ENCODE measurements at regions not wholly inside any gene's neighbourhood (a gene's known extent, or its start where the extent isn't known, plus 50 kb on each side); places are given as distances from the start of the nearest gene placed in this dataset.

DNA sequence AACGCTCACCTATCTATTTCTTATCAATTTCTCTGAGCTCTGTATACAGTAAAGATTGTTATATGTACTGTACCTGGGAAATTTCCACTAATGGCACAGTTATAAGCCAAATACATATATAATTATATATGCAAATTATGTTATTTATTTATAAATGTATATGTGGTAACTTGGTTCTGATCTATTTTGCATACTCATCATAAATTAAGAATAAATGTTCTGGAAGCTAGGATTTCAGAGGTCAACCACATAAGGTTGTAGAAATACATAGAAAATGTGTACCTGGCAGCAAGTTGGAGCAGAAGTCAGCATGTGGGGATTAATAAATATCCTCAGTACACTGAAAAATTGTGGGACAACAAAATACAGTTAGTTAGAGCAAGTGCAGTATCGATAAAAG is 353.7 kb upstream of the ZNF521 start:
- DNase-seq: no peak

DNA sequence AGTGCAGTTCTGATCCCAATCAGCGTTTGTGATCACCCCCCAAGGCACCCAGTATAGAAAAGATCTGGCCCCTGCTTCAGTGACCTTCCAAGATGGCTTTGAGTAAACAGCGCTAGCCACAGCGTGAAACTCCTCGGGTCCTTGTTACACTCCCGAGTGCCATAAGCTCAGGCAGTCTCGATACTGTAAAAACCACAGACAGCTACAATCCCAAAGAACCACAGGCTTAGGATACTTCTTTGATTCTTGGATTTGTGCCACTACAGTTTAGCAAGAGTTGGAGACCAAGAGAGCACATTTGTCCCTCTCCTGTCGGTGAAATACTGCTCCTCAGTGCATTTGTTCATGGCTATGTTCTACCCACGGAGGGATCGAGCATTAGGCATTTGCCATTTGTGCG is 352.5 kb upstream of the ZNF521 start:
- no peak for DNase-seq

DNA sequence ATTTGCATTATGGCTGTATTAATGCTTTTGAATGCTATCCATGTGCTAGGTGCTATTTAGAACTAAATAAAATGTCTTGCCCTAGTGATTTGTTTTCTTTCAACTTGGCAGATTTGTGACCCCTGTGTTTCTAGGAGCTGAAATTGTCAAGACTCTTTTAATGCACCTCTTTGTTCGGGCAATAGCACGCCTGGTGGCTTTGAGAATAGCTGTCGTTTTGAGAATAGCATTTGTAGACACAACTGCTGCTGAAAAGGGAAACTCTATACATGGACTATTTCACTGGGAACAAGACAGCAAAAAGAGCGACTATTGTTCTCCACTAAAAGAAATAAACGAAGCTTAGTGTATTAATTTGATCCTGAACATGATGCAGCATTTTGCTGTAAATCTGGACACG is 352.1 kb upstream of the ZNF521 start:
- DNase-seq: no peak

DNA sequence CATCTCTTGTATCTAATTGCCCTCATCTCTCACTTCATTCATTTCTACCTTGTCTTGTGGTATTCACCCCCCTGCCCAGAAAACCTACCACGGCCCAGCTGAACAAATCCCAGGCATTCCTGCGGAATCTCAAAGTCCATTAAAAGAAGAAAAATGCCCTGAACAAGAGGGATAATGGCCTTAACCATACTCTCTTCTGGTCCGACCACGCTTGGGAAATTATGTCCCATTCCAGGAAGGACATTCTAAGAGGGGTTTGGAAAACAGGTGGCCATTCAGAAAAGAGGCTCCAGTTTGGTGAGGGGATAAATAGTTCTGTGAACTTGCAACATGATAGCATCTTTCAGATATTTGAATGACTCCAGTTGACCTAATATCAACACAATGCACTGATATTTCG is 349.9 kb upstream of the ZNF521 start:
- no peak for DNase-seq

DNA sequence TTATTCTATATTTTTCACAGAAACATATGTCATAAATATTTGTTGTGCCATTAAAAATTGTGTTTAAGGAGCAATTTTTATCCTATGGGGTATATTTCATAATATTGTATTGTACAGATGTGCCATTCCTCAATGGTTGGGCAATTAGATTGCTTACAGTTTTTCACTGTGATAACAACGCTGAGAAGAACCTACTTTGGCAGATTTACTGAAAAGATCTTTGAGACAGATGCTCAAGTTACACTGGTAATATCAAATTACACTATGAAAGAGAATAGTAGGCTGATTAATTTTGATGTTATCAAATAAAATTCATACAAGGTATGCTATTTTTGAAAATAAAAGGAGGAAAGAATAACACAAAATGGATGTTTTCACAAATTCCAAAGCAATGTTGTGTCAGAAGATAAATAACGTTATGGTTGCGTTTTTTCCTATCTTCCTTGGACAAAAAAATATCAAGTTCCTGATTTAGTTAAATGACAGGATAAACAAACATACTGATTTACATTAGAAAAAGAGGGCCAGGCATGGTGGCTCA is 335.1 kb upstream of the ZNF521 start:
- no peak for DNase-seq

DNA sequence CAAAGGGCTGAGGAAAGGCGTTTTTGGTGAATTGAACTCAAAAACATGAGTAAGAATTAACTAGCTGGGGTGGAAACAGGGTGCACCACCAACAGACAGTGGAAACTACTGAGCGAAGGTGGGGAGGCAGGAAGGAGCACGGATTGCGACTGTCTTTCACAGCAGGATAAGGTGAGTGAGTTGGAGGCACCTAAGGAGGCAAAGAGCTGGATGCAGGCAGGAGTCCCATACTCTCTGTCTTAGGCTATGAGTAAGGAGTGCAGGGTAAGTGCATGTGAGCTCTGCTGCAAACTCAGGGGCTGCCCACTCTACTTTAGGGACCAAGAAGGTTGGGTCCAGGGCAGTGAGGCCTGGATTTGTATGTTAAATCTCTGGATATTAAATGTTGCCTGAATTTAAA is 333.1 kb upstream of the ZNF521 start:
- DNase-seq: no peak

DNA sequence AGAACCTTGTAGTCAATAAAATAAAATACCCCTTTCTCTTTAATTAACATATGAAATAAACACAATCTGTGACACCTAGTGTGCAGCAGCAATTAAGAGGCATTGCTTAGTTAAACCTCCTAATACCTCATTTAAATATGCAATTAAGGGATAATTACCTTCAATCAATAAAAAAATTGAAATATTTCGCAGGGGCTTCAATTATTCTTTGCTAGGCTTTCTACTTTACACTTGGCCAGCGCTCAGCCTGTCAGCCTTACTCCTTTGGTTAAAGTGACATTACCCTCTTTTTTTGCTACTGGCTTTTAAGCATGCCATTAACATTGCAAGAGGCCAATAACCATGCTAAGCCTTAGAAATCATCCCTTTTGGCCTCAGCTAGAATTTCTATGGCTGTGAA is 327.5 kb upstream of the ZNF521 start:
- DNase-seq: no peak

DNA sequence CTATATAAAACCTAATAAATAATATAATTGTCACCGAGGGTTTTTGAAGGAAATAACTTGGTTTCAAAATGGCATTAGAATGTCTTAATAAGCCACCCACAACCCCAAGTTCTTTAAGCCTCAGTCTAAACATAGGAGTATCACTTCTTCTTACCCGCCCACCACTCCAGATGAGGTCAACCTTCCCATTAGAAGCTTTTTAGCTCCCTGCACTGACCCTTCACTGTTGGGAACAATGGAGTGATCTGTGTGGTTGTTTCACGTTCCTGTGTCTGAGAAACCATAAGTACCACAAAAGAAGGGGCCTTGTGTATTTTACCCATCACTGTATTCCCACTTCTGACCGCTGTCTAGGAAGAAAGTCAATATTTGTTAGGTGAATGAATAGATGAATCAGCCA is 326.3 kb upstream of the ZNF521 start:
- DNase-seq: no peak

DNA sequence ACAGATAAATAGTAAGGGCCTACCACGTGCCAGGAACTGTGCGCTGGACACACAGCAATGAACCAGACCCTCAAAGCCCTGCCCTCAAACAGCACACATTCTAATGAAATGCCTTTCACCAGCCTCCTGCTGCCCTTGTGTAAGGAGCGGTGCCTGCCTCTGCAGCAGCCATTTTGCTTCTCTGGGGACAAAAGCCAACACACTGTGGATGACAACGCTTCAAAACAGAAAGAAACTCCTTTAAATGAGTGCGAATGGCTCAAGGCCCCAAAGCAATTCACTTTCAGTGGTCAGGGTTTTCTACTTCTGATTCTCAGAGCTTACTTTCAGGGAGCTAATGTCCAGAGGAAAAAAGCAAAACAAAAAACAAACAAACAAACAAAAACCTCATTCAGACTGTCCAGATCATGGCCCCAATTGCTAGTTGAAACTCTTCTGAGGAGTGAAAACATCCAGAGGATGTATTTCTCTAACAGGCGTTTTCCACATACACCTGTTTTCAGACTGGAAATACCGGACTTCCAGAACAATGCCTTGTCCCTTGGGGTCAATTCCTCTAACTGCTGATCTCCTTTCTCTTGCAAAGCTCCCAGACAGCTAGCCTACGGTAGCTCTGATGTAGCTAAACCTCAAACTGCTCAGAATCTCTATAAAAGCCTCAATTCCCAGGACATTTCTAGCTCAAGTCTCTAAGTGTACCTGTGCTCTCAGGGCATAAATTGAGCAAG is 323.3 kb upstream of the ZNF521 start:
- no peak for DNase-seq

DNA sequence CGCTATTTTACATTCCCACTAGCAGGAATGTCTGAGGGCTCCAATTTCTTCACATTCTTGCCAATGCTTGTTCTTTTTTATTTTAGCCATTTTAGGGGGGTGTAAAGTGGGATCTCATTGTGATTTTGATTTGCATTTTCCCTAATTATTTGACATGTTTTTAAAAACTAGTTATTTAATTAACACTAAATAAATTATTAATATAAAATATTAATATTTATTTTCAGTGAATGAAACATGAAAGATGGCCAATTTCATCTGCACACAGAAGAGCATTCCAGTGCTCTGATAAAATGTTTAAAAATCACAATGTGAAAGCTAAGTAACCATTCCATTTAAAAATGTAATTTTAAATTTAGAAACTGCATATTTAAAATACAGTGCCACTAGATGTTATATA is 322.2 kb upstream of the ZNF521 start:
- DNase-seq: no peak

DNA sequence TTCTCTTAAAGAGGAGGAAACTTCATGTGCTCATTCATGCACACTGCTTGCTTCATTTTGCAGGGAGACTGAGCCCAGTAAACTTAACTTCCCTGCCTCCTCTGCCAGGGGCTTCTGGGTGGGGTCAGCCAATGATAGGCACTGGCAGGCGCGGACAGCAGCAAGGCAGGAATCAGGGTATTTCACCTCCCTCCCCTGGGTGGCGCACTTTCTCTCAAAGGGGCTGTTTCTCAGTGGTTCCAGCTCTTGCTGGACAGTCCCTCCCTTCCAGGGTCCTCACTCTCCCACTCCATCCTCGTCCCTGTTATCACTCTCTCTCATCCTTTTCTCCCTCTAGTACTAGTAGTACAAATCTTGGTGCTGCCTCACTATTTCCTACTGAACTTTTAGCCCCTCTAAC is 320.5 kb upstream of the ZNF521 start:
- no peak for DNase-seq

DNA sequence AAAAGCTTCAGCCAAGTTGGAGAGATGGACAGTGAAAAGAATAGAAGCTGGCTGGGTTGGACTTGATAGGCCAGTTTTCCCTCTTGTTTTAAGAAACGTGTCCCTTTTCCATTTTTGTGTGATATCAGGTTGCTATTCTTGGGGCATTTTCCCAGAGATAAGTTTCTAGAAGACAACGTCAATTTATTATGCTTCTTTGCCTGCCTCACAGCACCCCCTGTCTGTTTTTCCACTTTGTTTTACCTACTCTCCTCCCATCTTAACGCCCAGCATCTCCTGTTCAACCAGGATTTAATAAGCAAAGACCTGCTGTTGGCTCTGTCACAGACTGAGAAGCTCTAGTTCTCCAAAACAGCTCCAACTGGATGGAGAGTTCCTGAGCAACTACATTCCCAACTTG is 317.8 kb upstream of the ZNF521 start:
- DNase-seq: no peak

DNA sequence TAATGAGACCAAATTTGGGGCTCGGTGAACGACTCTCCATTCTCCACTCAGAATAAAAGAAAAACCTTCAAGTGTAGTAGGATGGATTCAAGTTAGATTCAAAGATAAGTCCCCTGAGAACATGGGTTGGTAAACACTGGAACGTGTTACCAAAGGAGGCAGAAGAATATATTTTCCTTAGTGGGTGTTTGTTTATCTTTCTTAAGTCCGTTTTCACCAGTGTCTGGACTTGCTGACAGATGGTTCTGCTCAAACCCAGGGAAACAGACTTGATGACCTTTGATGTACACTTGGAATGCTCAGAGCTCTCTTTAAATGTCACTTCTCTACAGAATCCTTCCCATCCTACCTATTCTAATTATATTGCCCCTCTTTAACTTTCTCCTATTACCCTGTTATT is 310.3 kb upstream of the ZNF521 start:
- no peak for DNase-seq

DNA sequence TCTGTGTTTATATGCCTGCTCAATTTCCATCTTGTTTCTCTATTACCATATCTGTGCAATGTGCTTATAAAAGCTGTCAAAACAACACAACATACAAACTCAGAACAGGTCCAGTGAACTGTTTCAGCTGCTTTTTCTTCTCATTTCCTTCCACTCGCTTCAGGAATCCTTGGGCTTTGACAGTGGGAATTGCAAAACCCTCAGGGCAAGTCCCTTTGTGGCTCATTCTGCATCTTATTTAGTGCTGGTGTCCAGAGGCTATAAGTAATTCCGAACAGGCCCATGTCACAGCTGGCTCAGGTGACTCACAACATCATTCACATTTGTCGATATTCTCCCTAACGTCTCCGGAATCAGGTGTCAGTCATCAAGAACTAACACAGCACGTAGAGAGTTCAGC is 309.9 kb upstream of the ZNF521 start:
- no peak for DNase-seq

DNA sequence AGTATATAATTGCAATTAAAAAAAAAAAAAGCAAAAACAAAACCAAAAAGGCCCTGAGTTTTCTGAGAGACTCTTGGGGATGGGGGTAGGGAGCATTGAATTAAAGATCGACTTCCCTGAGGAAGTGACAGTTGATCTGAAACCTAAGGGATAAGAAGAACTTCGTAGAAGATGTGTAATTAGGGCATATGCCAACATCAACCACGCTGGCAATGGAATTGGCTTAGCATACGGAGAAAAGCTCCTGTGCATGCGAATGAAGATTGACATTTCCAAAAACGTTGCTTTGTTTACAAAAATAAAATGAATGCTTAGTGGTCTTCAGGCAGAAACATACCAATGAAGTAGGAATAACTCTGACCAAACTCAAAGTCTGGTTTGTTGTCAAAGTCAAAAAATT is 307.6 kb upstream of the ZNF521 start:
- no peak for DNase-seq

DNA sequence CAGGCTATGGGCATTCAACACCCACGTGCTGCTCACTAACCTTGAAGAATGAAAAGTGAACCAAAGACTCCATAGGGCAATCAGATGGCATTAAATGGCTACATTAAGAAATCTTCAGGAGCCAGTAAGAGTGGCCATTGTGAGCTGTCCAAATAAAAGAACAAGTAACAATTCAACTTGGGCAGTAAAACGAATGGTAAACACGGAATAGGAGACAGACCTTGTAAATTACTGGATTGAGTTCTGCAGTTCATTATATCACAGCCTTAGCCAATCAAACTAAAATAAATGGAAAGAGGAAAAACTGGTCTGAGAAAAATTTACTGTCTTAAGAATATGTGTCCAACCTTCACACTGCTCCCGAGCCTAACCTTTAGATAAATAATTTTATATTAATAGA is 306.5 kb upstream of the ZNF521 start:
- DNase-seq: no peak

DNA sequence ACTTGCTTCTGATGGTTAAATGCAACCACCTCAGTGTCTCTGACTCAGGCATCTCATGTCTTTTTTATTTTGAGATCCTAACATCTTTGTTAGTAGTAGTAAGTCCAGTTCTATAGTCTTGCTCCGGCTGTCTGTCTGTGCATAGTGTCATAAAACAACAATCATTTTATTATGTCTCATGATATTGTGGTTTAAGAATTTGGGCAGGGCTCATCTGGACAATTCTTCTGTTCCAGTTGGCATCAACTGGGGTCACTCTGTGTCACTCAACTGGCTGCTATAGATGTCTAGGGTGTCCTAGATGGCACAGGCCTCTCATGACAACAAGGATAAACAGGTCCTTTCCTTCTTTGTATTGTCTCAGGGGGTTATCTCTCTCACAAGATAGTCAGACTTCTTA is 299.6 kb upstream of the ZNF521 start:
- DNase-seq: no peak

DNA sequence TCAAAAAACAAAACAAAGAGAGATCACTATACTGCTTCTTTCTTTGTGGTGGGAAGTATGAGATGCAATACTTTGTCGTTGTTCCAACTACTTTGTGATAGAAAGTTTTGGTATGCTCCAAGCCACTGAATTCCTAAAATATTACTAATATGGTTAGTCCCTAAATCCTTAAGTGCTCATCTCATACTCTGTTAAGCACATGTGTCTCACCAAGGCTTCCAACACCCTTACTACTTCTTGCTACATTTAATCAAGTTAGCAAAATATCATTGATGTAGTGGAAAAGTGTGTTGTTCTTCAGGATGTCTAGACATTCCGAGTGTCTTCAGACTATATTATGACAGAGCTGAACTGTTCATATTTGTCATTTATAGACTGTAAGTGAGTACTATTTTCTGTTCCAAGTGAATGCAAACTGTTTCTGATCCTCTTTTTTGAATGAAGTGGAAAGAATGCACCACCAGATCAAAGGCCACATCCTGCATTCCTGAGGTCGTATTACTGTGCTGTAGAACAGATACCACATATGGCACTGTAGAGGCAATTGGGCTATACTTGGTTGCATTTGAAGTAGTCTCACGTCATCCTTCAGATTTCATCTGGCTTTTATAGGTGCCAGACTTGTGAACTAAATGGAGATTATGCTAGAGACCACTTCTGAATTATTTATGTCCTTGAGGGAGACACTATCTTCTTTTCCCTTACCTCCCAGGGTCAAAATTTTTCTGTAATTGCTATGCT is 298.4 kb upstream of the ZNF521 start:
- DNase-seq: no peak

DNA sequence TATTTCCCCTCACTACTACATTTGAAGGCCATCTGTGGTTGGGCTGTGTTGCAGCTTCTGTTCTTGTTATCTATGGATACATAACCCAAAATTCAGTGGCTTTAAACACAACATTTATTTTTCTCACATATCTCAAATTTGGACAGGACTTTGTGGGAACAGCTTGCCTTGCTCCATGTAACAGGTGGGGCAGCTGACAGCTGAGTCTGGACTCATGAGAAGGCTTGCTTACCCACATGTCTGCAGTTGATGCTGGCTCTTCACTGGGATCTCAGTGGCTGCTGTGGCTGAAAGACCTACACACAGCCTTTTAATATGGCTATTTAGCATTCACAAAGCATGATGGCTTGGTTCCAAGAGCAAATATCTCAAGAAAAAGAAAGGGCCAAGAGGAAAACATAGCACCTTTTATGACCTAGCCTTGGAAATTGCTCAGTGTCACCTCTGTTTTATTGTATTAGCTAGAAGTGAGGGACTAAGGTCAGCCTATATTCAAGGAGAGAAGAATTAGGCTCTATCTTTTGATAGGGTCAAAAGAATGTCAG is 296.8 kb upstream of the ZNF521 start:
- DNase-seq: no peak

DNA sequence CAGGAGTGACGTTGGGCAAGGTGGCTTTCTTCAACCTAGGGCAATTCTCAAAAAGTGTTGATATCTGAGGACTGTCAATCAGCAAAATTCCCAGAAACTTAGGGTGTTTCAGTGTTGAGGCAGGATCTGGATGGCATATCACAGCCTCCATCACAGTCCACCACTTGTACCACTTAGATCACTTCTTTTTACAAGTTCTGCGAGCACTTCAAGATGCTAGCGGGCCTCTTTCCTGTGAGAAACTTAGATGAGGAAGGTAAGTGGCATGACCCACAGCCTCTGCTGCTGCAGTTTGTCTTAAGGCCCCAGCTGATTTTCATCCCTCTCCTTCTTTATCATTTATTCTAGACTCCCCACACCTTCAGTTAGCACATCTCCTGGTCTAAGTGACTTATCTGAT is 295.4 kb upstream of the ZNF521 start:
- DNase-seq: no peak

DNA sequence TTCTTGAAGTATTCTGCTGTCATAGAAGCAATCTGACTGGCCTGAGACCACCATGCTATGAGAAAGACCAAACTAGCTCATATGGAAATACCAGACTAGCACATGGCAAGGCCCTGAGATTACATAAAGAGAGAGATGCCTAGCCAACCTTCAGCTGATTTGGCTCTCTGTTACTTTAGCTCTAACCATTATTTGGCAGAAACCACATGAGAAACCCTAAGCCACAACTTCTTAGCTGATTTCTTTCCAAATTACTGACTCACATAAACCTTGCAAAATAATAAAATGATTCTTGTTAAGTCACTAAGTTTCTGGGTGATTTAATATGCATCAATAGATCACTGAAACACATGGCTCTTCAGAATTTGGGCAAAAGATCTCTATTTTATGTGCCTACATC is 295.0 kb upstream of the ZNF521 start:
- DNase-seq: no peak

DNA sequence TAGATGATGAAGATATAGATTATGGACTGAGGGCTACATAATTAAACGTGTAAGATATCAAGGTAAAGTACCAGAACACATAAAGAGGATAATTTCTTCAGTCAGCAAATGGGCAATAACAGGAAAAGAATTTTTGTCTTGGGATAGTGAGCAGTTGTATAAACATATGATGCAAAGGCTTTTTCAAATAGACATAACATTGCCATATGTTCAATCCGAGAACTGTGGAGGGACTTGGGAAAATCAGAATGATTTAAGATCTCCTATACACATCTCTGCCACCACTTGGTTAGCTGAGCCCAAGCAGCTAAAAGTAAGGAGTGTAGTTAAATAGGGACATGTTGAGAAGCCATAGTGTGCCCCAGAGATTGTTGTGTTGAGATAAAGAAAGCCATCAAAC is 287.6 kb upstream of the ZNF521 start:
- DNase-seq: no peak

DNA sequence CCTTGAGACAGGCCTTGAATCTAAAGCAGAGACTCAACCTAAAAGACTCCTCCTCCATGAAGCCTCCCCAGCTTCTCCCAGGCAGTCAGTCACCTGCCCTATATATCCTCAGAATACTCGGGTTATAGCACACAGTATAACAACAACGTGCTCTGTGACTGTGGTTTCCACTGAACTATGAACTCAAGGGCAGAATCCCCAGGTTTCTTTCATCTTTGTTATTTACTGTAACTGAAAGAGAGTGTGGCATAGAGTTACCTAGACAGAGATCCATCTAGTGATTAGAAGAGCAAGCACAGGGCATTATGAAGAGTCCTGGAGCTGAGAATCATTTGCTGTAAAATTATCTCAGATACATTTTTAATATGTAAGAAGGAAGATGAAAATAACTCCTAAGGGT is 281.6 kb upstream of the ZNF521 start:
- no peak for DNase-seq

DNA sequence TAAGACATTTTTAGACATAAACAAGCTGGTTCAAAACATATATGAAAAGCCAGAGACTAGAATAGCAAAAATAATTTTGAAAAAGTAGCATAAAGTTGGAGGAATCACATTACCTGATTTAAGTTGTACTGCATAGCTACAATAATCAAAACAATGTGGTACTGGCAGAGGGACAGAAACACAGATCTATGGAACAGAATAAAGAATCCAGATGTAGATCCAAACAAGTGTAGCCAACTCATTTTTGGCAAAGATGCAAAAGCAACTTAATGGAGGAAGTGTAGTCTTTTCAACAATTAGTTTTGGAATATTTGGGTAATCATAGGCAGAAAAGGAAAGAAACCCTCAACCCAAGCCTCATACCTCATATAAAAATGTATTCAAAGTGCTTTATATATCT is 278.7 kb upstream of the ZNF521 start:
- DNase-seq: no peak

All from NCI-H2227 treated with DMSO at 0.1 percent for 48 hours (cell line).